ENCODE measurements at regions not wholly inside any gene's neighbourhood (a gene's known extent, or its start where the extent isn't known, plus 50 kb on each side); places are given as distances from the start of the nearest gene placed in this dataset.

GRCh38 chr5:54704825-54705224, 187.3 kb downstream of the SNX18 start:
- Histone ChIP-seq H3K27me3 (ENCODE audit: insufficient read depth, low read length, poor library complexity, severe bottlenecking) (no peaks in the 10 kb centered on the region), H3K36me3 (ENCODE audit: insufficient read depth, low read length) (no peaks in the 10 kb centered on the region), H3K9ac (ENCODE audit: low read depth, low read length, poor library complexity, severe bottlenecking) (no peak overlapping the region), H3K9me3 (ENCODE audit: insufficient read depth, low read depth, low read length) (no peaks in the 10 kb centered on the region), H3K4me2 (ENCODE audit: low read depth, low read length, poor library complexity, severe bottlenecking) (no peak overlapping the region), H3K4me1 (ENCODE audit: insufficient read depth, low read length, poor library complexity, severe bottlenecking) (peaks cover 6% of the 10 kb centered on the region), H3F3A (ENCODE audit: low read depth) (no peaks in the 10 kb centered on the region), H4K20me1 (ENCODE audit: insufficient read depth, low read length, poor library complexity, severe bottlenecking) (no peaks in the 10 kb centered on the region), H3K79me2 (ENCODE audit: insufficient read depth, low read length) (no peaks in the 10 kb centered on the region), H3K9me2 (replicated peaks; ENCODE audit: low read depth, low read length) (no peaks in the 10 kb centered on the region), H2AFZ (ENCODE audit: low read length) (no peak overlapping the region), H3K4me3 (ENCODE audit: low read length, poor library complexity, severe bottlenecking) (no peak overlapping the region)
- TF ChIP-seq EZH2phosphoT487 (IDR thresholded peaks at IDR 0.05; ENCODE audit: borderline replicate concordance) (no peak), CTCF (conservative IDR thresholded peaks at IDR 0.05; ENCODE audit: low read length) (no peak)

- H3K4me3 ChIP-seq (ENCODE audit: low read length, poor library complexity, severe bottlenecking), result no peak overlapping the region
- no peaks in the 10 kb centered on the region for H3K79me2 ChIP-seq (ENCODE audit: insufficient read depth, low read length)
- H3K9ac ChIP-seq (ENCODE audit: low read depth, low read length, poor library complexity, severe bottlenecking), result no peak overlapping the region
- no peaks in the 10 kb centered on the region for H3F3A ChIP-seq (ENCODE audit: low read depth)
- H3K36me3 ChIP-seq (ENCODE audit: insufficient read depth, low read length), result no peaks in the 10 kb centered on the region
- no peak overlapping the region for H3K4me2 ChIP-seq (ENCODE audit: low read depth, low read length, poor library complexity, severe bottlenecking)
- H2AFZ ChIP-seq (ENCODE audit: low read length), result no peak overlapping the region
- TF ChIP-seq EZH2phosphoT487 (IDR thresholded peaks at IDR 0.05; ENCODE audit: borderline replicate concordance) (no peak), CTCF (conservative IDR thresholded peaks at IDR 0.05; ENCODE audit: low read length) (no peak)
- no peaks in the 10 kb centered on the region for H4K20me1 ChIP-seq (ENCODE audit: insufficient read depth, low read length, poor library complexity, severe bottlenecking)
- H3K4me1 ChIP-seq (ENCODE audit: insufficient read depth, low read length, poor library complexity, severe bottlenecking), result peaks cover 6% of the 10 kb centered on the region
- no peaks in the 10 kb centered on the region for H3K27me3 ChIP-seq (ENCODE audit: insufficient read depth, low read length, poor library complexity, severe bottlenecking)
- H3K9me3 ChIP-seq (ENCODE audit: insufficient read depth, low read depth, low read length), result no peaks in the 10 kb centered on the region
- H3K9me2 ChIP-seq (replicated peaks; ENCODE audit: low read depth, low read length), result no peaks in the 10 kb centered on the region
Measured at GRCh38 chr5:54704333-54704732, 186.8 kb downstream of the SNX18 start.

- Histone ChIP-seq H3K4me1 (ENCODE audit: insufficient read depth, low read length, poor library complexity, severe bottlenecking) (peaks cover 6% of the 10 kb centered on the region), H3K36me3 (ENCODE audit: insufficient read depth, low read length) (no peaks in the 10 kb centered on the region), H3K79me2 (ENCODE audit: insufficient read depth, low read length) (no peaks in the 10 kb centered on the region), H2AFZ (ENCODE audit: low read length) (no peak overlapping the region), H3K9me3 (ENCODE audit: insufficient read depth, low read depth, low read length) (no peaks in the 10 kb centered on the region), H3K9ac (ENCODE audit: low read depth, low read length, poor library complexity, severe bottlenecking) (no peak overlapping the region), H3K9me2 (replicated peaks; ENCODE audit: low read depth, low read length) (no peaks in the 10 kb centered on the region), H3K4me3 (ENCODE audit: low read length, poor library complexity, severe bottlenecking) (no peak overlapping the region), H3F3A (ENCODE audit: low read depth) (no peaks in the 10 kb centered on the region), H3K27me3 (ENCODE audit: insufficient read depth, low read length, poor library complexity, severe bottlenecking) (no peaks in the 10 kb centered on the region), H4K20me1 (ENCODE audit: insufficient read depth, low read length, poor library complexity, severe bottlenecking) (no peaks in the 10 kb centered on the region), H3K4me2 (ENCODE audit: low read depth, low read length, poor library complexity, severe bottlenecking) (no peak overlapping the region)
- TF ChIP-seq EZH2phosphoT487 (IDR thresholded peaks at IDR 0.05; ENCODE audit: borderline replicate concordance) (no peak), CTCF (conservative IDR thresholded peaks at IDR 0.05; ENCODE audit: low read length) (no peak)
Measured at GRCh38 chr5:54703565-54704255, 186.2 kb downstream of the SNX18 start.

Measured in Loucy (cell line).